GM12878 (cell line): ENCODE measurements at regions not wholly inside any gene's neighbourhood (a gene's known extent, or its start where the extent isn't known, plus 50 kb on each side); places are given as distances from the start of the nearest gene placed in this dataset.

Experiments used
- ATAC-seq: fragments of 200-7000 bp; cut with Tn5 transposase; 3 replicates; pipeline ENCODE4 v1.9.1; 2020; ENCODE audit warnings: mild to moderate bottlenecking, moderate library complexity
- BruUV-seq: library from RNA; stranded (reverse); fragments of 400-500 nt; replicated peaks from 2 replicates; lab custom pipeline; 2021; lab: Mats Ljungman, UMichigan
- CTCF ChIA-PET: fragments of 300-600 bp; sonication (Branson Sonifier 250); formaldehyde crosslinking; extraction: SDS; loops from one replicate; lab custom pipeline; 2021; ENCODE audit warnings: inconsistent platforms; lab: Yijun Ruan, JAX
- POLR2A ChIA-PET: fragments of 350-600 bp; formaldehyde crosslinking; extraction: SDS; loops from one replicate; lab custom pipeline; 2021; ENCODE audit warnings: inconsistent platforms; lab: Charles Lee
- RAD21 ChIA-PET: fragments of 300-600 bp; sonication (Branson Sonifier 250); formaldehyde crosslinking; loops from one replicate; lab custom pipeline; 2023; ENCODE audit warnings: antibody characterized with exemption; ENCODE audit not compliant: unreplicated experiment; lab: Charles Lee
- SMC1A ChIA-PET: fragments of 300-600 bp; sonication (Branson Sonifier 250); formaldehyde crosslinking; loops from one replicate; lab custom pipeline; 2023; ENCODE audit not compliant: unreplicated experiment, uncharacterized antibody; lab: Charles Lee
- DNase-seq: peaks from one replicate; pipeline ENCODE4 v3.0.0-alpha.2; 2011; ENCODE audit warnings: low read depth, low spot score
- FAIRE-seq: peaks from 3 replicates; lab custom pipeline; 2011; peaks lifted over from hg19 to GRCh38; lab: Jason Lieb, UNC
- H2AFZ ChIP-seq: 2 replicates; pipeline ENCODE4 v1.6.0; 2011; ENCODE audit warnings: low read depth, low read length, control low read depth; ENCODE audit not compliant: control insufficient read depth
- H3K27ac ChIP-seq: 2 replicates; pipeline ENCODE4 v1.5.1; 2011; ENCODE audit warnings: control low read depth; ENCODE audit not compliant: control insufficient read depth, insufficient read depth
- H3K27me3 ChIP-seq, 2 experiments: replicated peaks in 1 of 2; 2 replicates each; pipeline versions ENCODE4 v1.6.0 to v1.6.1; 2011; ENCODE audit warnings: low read length in 1 of 2; ENCODE audit not compliant: control insufficient read depth in 2 of 2, insufficient read depth in 2 of 2
- H3K36me3 ChIP-seq, 2 experiments: 2 replicates each; pipeline ENCODE4 v1.5.1; 2011; ENCODE audit warnings: low read length in 1 of 2; ENCODE audit not compliant: control insufficient read depth in 2 of 2, insufficient read depth in 2 of 2
- H3K4me1 ChIP-seq: 2 replicates; pipeline ENCODE4 v1.6.1; 2011; ENCODE audit warnings: mild to moderate bottlenecking, low read length, moderate library complexity, mixed read lengths; ENCODE audit not compliant: control insufficient read depth, insufficient read depth
- H3K4me2 ChIP-seq: 2 replicates; pipeline ENCODE4 v1.6.0; 2011; ENCODE audit warnings: control low read depth; ENCODE audit not compliant: control insufficient read depth, insufficient read depth
- H3K4me3 ChIP-seq: fragments of 200-600 bp; sonication (generic); 2 replicates; pipeline ENCODE4 v1.5.1; 2016
- H3K79me2 ChIP-seq: 2 replicates; pipeline ENCODE4 v1.6.0; 2011; ENCODE audit warnings: low read length; ENCODE audit not compliant: control insufficient read depth, insufficient read depth
- H3K9ac ChIP-seq: 2 replicates; pipeline ENCODE4 v1.8.0; 2011; ENCODE audit warnings: low read length, control low read depth, mixed read lengths; ENCODE audit not compliant: control insufficient read depth, insufficient read depth
- H3K9me3 ChIP-seq: replicated peaks from 3 replicates; pipeline ENCODE4 v1.5.1; 2011; ENCODE audit warnings: mild to moderate bottlenecking, low read length; ENCODE audit not compliant: control insufficient read depth, insufficient read depth
- H4K20me1 ChIP-seq: 2 replicates; pipeline ENCODE4 v1.6.0; 2011; ENCODE audit not compliant: control insufficient read depth, insufficient read depth
- ASH2L ChIP-seq: fragments of 300-600, 200-600 bp; sonication (generic); IDR thresholded peaks from 2 replicates; pipeline ENCODE4 v1.6.1; 2017; ENCODE audit warnings: low read depth, mild to moderate bottlenecking, borderline replicate concordance
- BHLHE40 ChIP-seq, 2 experiments: fragments of 450-650 bp in 1 of 2; IDR thresholded peaks; 2 replicates each; pipeline ENCODE4 v1.6.1; 2011 to 2017; ENCODE audit warnings: low read depth in 2 of 2, borderline replicate concordance in 1 of 2, improper control_type of control experiment in 1 of 2, low read length in 1 of 2, mild to moderate bottlenecking in 1 of 2
- BRCA1 ChIP-seq: IDR thresholded peaks from 2 replicates; pipeline ENCODE4 v1.6.1; 2011; ENCODE audit warnings: low read depth, low read length, improper control_type of control experiment
- CEBPB ChIP-seq, 2 experiments: fragments of 150-350 bp in 1 of 2; IDR thresholded peaks; 2 replicates each; pipeline ENCODE4 v1.6.1; 2012 to 2014; ENCODE audit warnings: low read depth in 2 of 2, low read length in 2 of 2, borderline replicate concordance in 1 of 2, inconsistent platforms in 1 of 2
- CHD1 ChIP-seq: IDR thresholded peaks from 2 replicates; pipeline ENCODE4 v1.6.1; 2012; ENCODE audit warnings: low read depth, low read length, improper control_type of control experiment
- ETV6 ChIP-seq, 2 experiments: fragments of 450-650 bp in 1 of 2; IDR thresholded peaks in 1 of 2; conservative IDR thresholded peaks in 1 of 2; 2 replicates each; pipeline ENCODE4 v1.6.1; 2014; ENCODE audit warnings: antibody characterized with exemption in 1 of 2, borderline replicate concordance in 1 of 2, low read depth in 1 of 2, mild to moderate bottlenecking in 1 of 2, moderate library complexity in 1 of 2
- FOS ChIP-seq: IDR thresholded peaks from 3 replicates; pipeline ENCODE4 v1.6.1; 2011; ENCODE audit warnings: borderline replicate concordance; ENCODE audit not compliant: insufficient read length; ENCODE audit errors: extremely low read depth
- FOXM1 ChIP-seq: IDR thresholded peaks from 2 replicates; pipeline ENCODE4 v1.6.1; 2012; ENCODE audit warnings: low read depth, mild to moderate bottlenecking, inconsistent platforms, low read length, moderate library complexity
- POLR2AphosphoS5 ChIP-seq: IDR thresholded peaks from 2 replicates; pipeline ENCODE4 v1.6.1; 2011; ENCODE audit warnings: mild to moderate bottlenecking, low read length, inconsistent platforms
- RAD21 ChIP-seq: IDR thresholded peaks from 2 replicates; pipeline ENCODE4 v1.6.1; 2011; ENCODE audit warnings: mild to moderate bottlenecking, low read depth, low read length, moderate library complexity; ENCODE audit not compliant: insufficient read depth
- RBBP5 ChIP-seq: fragments of 200-600 bp; sonication (generic); conservative IDR thresholded peaks from 2 replicates; pipeline ENCODE4 v1.6.1; 2016
- SREBF1 ChIP-seq: IDR thresholded peaks from 2 replicates; pipeline ENCODE4 v1.6.1; 2012; ENCODE audit warnings: mild to moderate bottlenecking, low read length
- SUPT20H ChIP-seq: IDR thresholded peaks from 2 replicates; pipeline ENCODE4 v1.6.1; 2011; ENCODE audit warnings: low read depth, mild to moderate bottlenecking, low read length, moderate library complexity, borderline replicate concordance; ENCODE audit not compliant: control insufficient read depth
- SUZ12 ChIP-seq: fragments of 200-600 bp; sonication (generic); IDR thresholded peaks from one replicate; pipeline ENCODE4 v1.6.1; 2018; ENCODE audit warnings: antibody characterized with exemption, mild to moderate bottlenecking; ENCODE audit not compliant: unreplicated experiment
- TCF12 ChIP-seq: IDR thresholded peaks from 2 replicates; pipeline ENCODE4 v1.6.1; 2011; ENCODE audit warnings: low read depth, mild to moderate bottlenecking, low read length
- TCF7 ChIP-seq: IDR thresholded peaks from 2 replicates; pipeline ENCODE4 v1.6.1; 2014; ENCODE audit warnings: antibody characterized with exemption, borderline replicate concordance
- ZNF384 ChIP-seq: IDR thresholded peaks from 2 replicates; pipeline ENCODE4 v1.6.1; 2012; ENCODE audit warnings: low read depth, mild to moderate bottlenecking, low read length, improper control_type of control experiment, borderline replicate concordance
- ZNF622 ChIP-seq: fragments of 450-650 bp; IDR thresholded peaks from 2 replicates; pipeline ENCODE4 v1.6.1; 2017; ENCODE audit warnings: mild to moderate bottlenecking, inconsistent platforms
- WGBS: methylation state at CpG from one replicate; pipeline ENCODE4 v1.1.6; 2016; ENCODE audit warnings: low lambda C conversion rate; ENCODE audit not compliant: insufficient replicate concordance, insufficient coverage; ENCODE audit errors: missing lambda C conversion rate; 5-methylcytosine and 5-hydroxymethylcytosine counted together
- in situ Hi-C: fragments of 300-500 bp; cut with MboI; formaldehyde crosslinking; loops from 9 replicates; pipeline ENCODE4 v1.14.3; 2018; ENCODE audit warnings: mixed read lengths
- intact Hi-C: fragments of 100-400 bp; cut with micrococcal nuclease; formaldehyde crosslinking; loops from one replicate; pipeline ENCODE4 v1.14.2; 2022; ENCODE audit not compliant: unreplicated experiment
- TF ChIP-seq, protein P1 (sequence below): fragments of 450-650 bp; IDR thresholded peaks from 2 replicates; pipeline ENCODE4 v1.6.1; 2017; ENCODE audit warnings: mild to moderate bottlenecking, moderate library complexity
- TF ChIP-seq, protein P2 (sequence below): IDR thresholded peaks from 2 replicates; pipeline ENCODE4 v1.6.1; 2011; ENCODE audit warnings: low read depth, low read length, improper control_type of control experiment, borderline replicate concordance

DNA sequence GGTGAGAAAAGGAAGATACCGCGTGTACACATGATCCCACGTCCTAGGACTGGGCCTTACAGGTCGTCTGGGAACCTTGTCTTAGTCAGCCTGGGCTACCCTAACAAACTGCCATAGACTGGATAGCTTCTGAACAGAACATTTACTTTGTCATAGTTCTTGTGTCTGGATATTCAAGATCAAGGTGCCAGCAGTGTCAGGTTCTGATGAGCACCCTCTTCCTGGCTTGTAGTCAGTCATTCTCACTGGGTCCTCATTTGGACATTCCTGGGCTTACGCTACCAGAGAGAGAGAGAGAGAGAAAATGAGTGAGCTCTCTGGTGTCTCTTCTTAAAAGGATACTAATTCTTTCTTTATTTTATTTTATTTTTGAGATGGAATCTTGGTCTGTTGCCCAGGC lies 685.8 kb upstream of the RBFOX1 start:
- ChIA-PET RAD21 (no interaction called here), POLR2A (no interaction called here), CTCF (interaction anchor here (0.7 to 1.4 kb wide), 2 partner anchors 35 to 630 kb away, joined by 3 to 4 read pairs; no protein-coding TSS in a partner anchor), SMC1A (no interaction called here)
- Histone ChIP-seq H2AFZ (no peak overlapping the region), H4K20me1 (no peaks in the 10 kb centered on the region), H3K4me3 (no peak overlapping the region), H3K4me2 (no peak overlapping the region), H3K27ac (no peak overlapping the region), H3K79me2 (no peaks in the 10 kb centered on the region), H3K9ac (no peak overlapping the region), H3K27me3 (no peaks in the 10 kb centered on the region), H3K4me1 (no peaks in the 10 kb centered on the region), H3K9me3 (no peaks in the 10 kb centered on the region), H3K36me3 (no peaks in the 10 kb centered on the region)
- no peak for ATAC-seq
- WGBS, result 54% methylated on average over 5 of the region's 5 CpGs
- in situ Hi-C loops, result no loop called here
- DNase-seq, result no peak
- BruUV-seq, result no TSS peak
- TF ChIP-seq SUPT20H (no peak), CHD1 (no peak), SREBF1 (no peak), FOS (no peak), BRCA1 (no peak), TCF12 (no peak), ASH2L (no peak), POLR2AphosphoS5 (no peak), ZNF384 (no peak), ZNF622 (no peak), SUZ12 (no peak), FOXM1 (no peak), BHLHE40 (IDR thresholded peaks at IDR 0.05; ENCODE audit: borderline replicate concordance in 1 of 2, low read depth in 2 of 2, low read length in 1 of 2) (no peak), CEBPB (IDR thresholded peaks at IDR 0.05; ENCODE audit: borderline replicate concordance in 1 of 2, low read depth in 2 of 2, low read length in 2 of 2) (no peak), RBBP5 (no peak), ETV6 (conservative IDR thresholded peaks at IDR 0.05 in 1 of 2, IDR thresholded peaks at IDR 0.05 in 1 of 2; ENCODE audit: borderline replicate concordance in 1 of 2, low read depth in 1 of 2) (no peak), RAD21 (no peak), TCF7 (no peak)
- TF ChIP-seq, protein P1, sequence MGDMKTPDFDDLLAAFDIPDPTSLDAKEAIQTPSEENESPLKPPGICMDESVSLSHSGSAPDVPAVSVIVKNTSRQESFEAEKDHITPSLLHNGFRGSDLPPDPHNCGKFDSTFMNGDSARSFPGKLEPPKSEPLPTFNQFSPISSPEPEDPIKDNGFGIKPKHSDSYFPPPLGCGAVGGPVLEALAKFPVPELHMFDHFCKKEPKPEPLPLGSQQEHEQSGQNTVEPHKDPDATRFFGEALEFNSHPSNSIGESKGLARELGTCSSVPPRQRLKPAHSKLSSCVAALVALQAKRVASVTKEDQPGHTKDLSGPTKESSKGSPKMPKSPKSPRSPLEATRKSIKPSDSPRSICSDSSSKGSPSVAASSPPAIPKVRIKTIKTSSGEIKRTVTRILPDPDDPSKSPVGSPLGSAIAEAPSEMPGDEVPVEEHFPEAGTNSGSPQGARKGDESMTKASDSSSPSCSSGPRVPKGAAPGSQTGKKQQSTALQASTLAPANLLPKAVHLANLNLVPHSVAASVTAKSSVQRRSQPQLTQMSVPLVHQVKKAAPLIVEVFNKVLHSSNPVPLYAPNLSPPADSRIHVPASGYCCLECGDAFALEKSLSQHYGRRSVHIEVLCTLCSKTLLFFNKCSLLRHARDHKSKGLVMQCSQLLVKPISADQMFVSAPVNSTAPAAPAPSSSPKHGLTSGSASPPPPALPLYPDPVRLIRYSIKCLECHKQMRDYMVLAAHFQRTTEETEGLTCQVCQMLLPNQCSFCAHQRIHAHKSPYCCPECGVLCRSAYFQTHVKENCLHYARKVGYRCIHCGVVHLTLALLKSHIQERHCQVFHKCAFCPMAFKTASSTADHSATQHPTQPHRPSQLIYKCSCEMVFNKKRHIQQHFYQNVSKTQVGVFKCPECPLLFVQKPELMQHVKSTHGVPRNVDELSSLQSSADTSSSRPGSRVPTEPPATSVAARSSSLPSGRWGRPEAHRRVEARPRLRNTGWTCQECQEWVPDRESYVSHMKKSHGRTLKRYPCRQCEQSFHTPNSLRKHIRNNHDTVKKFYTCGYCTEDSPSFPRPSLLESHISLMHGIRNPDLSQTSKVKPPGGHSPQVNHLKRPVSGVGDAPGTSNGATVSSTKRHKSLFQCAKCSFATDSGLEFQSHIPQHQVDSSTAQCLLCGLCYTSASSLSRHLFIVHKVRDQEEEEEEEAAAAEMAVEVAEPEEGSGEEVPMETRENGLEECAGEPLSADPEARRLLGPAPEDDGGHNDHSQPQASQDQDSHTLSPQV, result no peak
- TF ChIP-seq, protein P2, sequence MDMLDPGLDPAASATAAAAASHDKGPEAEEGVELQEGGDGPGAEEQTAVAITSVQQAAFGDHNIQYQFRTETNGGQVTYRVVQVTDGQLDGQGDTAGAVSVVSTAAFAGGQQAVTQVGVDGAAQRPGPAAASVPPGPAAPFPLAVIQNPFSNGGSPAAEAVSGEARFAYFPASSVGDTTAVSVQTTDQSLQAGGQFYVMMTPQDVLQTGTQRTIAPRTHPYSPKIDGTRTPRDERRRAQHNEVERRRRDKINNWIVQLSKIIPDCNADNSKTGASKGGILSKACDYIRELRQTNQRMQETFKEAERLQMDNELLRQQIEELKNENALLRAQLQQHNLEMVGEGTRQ, result no peak
- intact Hi-C loops, result loop anchor here (10.0 kb wide), 1 partner anchor 632 kb away; no protein-coding TSS in a partner anchor
- FAIRE-seq, result no peak
